Midbrain (tissue), 1 donor: ENCODE measurements at regions not wholly inside any gene's neighbourhood (a gene's known extent, or its start where the extent isn't known, plus 50 kb on each side); places are given as distances from the start of the nearest gene placed in this dataset.
A peak's percentile ranks its signal among the peaks of the same experiment; 100 is the strongest.

ENCODE experiments used
- DNase-seq: peaks from one replicate; lab custom pipeline; 2025; lab: John Stamatoyannopoulos, UW

DNA sequence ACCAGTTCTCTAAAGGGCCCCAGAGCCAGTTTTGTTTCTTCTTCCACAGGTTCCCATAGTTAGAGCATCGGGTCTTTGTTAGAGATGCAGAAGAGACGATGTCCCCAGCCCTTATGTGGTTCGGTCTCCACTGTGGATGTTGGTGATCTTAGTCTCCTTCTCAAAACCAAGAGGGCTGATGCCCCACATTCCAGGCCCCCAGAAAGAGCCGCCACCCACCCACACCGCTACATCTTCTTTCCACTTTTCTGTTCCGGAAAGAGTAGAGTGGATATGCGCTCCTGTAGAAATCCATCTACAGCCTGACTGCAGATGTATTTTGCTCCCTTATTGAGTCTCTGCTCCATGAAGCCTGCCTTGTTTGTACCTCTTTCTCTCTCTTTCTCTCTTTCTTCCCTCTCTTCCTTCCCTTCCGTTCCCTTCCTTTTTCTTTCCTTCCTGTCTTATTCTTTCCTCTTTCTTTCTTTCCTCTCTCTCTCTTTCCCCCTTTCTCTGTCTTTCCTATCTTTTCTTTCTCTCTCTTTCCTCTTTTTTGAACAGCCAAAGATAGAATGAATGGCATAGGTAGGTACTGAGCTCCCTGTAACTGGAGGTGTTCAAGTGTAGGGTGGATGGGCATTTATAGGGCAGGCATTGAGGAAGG lies 224.3 kb downstream of the SEC14L1 start:
- no peak for DNase-seq

DNA sequence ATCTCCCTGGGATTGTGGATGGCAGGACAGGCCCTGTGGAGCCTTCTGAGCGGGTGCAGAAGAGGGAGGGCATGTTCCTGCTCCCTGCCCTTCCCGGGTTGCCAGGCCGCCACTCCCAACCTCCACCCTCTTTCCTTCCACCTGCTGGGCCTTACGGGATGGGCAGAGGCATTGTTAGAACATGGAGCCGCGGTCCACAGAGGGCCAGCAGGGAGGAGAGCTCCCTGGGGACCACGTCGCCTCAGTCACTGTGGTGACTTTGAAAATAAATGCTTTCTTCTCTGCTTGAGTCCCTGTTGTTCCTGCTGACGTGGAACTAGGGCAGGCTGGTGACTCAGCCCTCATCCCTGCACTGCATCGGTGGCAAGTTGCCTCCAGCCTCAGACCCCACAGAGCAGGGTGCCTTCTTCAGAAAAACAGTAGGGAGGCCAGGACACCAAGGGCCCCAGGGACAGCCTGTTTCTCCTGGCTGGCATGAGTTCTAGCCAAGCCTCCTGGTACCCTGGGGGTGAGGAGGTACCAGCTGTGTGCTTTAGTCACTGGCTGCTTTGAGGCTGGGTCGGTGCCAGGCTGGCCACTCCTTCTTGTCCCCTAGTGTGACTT lies 224.9 kb downstream of the SEC14L1 start:
- DNase-seq, result no peak

DNA sequence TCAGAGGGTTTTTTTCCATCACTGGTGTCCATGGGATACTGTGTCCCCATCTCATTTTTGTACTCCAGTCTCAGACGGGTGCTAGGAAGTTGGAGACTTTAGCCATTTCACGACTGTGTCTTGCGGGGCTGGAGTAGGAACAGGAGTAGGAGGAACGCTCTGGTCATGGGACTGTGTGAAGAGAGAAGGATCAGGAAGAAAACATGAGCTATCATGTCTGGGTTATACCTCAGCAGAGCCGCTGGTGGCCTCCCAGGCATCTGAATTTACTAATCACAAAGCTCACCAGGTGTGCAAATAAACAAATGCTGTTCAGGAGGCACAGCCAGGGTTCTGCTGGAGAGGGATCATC lies 225.4 kb downstream of the SEC14L1 start:
- DNase-seq, result no peak

DNA sequence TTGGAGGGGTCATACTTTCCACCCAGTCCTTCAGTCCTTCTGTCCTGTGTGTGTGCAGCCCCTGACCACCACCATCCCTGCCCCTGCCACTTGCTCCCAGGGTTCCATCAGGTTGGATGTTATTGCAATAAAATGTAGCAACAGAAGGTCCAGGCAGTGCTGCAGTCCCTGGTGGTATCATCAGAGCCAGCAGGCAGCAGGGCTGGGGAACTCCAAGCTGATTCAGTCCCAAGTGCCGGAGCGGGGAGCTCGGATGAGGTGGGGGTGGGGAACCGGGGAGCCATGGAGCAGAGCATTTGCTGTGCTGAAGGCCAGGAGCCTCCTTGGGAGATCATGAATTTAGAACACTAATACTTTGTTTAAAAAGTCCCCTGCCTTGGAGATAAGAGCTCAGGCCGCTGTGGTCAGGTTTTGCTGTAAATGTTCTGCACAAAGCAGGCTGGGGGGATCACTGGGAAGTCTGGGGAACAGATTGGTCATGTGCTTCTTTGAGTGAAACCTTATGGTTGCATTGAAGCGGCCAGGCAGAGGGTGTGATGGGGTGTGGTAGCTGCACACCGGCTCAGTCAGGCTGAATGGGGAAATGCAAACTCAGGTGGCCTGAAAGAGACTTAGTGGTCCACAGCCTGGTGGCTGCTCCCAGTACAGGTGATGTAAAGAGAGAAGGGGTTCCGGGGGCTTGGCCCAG lies 225.9 kb downstream of the SEC14L1 start:
- no peak for DNase-seq

DNA sequence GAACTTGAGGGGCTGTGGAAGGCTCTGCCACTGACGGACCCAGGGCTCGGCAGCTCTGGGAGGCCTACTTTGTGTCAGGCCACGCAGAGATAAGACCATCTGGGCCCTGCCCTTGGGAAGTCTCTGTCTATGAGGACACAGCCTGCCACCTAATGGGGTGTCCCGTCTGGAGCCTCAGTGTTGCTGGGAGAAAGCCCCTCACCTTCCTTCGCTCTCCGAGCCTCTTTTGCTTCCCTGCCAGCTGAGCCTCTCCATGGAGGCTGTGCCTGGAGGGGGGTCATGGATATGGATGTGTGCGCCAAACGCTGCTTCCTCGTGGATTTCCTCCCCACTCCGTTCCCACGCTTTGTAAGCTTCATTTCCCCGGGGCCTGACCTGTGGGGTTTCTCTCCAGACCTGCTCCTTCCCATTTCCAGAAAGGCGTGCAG lies 228.8 kb downstream of the SEC14L1 start:
- no peak for DNase-seq

DNA sequence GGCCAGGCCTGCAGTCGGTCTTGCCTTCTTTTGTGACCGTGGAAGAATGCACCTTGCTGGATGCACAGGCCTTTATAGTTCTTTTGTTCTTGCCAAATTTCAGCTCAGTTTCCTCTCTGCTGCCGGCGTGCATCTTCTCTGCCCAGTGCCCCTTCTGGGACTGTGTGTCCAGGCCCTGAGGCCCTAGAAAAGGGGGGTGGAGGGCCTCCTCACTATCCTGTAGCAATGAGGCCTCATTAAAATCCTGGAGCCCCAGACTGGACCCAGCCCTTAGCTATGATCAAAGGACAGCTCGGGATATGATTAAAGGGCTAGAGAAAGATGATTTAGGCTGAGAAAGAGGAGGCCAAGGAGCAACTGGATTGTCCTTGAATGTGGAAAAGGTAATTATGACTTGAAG lies 229.8 kb downstream of the SEC14L1 start:
- no peak for DNase-seq

DNA sequence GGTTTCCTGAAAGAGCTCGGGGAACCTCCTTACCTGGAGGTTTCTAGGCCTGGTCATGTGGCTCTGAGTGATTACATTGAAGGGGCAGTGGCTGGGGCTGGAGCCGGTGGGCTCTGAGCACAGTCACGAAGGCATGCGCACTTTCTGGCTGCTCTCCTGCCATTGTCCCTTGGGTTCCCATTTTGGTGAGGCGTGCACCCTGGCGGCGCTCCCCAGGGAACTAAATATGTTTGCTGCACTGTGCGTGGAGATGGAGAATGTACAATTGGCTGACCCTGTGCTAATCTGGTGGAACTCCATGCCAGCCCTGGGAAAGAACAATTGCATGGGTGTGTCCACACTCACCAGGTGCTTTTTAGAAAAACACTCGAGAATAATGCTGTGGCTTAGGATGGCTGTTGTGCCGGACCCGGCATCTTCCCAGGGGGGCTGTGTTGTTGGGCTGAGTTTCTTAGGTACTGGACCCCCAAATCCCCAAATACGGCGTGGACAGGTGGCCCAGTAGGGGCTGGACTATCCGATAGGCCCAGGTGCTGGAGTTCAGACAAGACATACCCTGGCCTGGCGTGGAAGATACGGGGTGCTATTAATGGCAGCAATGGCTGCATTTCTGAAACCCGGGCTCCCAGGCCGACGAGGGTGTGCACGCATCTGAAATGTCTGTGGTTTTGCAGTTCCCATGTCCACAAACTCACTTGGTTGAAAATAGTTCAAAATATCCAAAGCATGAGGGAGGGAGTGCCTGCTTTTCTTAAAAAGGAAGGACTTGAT lies 230.5 kb downstream of the SEC14L1 start:
- no peak for DNase-seq

DNA sequence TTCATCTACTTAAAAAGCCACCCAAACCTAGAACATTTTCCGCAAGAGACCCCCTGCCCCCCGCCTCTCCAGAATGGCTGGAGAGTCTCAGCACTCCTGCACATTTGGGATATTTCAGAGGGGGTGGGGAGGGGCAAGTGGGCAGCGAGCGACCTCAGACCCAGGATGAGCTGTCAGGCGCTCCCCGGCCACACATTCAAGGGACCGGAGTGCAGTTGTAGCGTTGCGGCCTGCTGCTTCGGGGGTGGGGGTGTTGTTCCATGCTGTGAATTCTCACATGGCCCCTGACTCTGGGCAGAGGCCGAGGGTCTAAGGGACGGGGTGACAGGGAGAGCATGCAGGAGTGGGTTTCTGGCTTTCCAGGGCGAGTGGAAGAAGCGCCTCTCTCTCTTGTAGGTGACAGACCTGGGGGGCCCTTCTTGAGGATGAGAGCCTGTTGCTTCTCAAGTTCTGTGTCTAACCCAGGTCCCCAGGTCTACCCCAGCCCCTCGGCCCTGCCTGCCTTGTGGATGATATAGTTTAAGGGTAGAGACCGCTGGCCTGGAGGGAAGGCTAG lies 231.2 kb downstream of the SEC14L1 start:
- DNase-seq, result no peak

DNA sequence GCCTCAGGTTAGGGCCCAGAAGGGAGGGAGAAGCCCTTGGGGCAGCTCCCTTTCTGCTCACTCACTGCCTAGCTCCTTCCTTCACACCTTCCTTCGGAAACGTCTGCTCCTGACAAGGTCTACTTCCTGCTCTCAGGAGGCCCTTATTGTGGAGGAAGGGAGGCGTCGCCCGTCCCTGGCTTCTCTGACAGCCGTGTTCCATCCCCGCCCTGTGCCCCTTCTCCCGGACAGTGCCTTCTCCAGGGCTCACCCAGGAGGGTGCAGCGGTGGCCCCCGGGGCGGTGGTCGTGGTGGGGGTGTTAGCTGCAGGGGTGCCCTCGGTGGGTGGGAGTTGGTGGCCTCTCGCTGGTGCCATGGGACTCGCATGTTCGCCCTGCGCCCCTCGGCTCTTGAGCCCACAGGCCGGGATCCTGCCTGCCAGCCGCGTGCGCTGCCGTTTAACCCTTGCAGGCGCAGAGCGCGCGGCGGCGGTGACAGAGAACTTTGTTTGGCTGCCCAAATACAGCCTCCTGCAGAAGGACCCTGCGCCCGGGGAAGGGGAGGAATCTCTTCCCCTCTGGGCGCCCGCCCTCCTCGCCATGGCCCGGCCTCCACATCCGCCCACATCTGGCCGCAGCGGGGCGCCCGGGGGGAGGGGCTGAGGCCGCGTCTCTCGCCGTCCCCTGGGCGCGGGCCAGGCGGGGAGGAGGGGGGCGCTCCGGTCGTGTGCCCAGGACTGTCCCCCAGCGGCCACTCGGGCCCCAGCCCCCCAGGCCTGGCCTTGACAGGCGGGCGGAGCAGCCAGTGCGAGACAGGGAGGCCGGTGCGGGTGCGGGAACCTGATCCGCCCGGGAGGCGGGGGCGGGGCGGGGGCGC lies 231.9 kb downstream of the SEC14L1 start:
- peak; percentile 45 for DNase-seq

DNA sequence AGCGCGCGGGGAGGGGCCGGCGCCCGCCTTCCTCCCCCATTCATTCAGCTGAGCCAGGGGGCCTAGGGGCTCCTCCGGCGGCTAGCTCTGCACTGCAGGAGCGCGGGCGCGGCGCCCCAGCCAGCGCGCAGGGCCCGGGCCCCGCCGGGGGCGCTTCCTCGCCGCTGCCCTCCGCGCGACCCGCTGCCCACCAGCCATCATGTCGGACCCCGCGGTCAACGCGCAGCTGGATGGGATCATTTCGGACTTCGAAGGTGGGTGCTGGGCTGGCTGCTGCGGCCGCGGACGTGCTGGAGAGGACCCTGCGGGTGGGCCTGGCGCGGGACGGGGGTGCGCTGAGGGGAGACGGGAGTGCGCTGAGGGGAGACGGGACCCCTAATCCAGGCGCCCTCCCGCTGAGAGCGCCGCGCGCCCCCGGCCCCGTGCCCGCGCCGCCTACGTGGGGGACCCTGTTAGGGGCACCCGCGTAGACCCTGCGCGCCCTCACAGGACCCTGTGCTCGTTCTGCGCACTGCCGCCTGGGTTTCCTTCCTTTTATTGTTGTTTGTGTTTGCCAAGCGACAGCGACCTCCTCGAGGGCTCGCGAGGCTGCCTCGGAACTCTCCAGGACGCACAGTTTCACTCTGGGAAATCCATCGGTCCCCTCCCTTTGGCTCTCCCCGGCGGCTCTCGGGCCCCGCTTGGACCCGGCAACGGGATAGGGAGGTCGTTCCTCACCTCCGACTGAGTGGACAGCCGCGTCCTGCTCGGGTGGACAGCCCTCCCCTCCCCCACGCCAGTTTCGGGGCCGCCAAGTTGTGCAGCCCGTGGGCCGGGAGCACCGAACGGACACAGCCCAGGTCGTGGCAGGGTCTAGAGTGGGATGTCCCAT lies 232.8 kb downstream of the SEC14L1 start:
- no peak for DNase-seq

DNA sequence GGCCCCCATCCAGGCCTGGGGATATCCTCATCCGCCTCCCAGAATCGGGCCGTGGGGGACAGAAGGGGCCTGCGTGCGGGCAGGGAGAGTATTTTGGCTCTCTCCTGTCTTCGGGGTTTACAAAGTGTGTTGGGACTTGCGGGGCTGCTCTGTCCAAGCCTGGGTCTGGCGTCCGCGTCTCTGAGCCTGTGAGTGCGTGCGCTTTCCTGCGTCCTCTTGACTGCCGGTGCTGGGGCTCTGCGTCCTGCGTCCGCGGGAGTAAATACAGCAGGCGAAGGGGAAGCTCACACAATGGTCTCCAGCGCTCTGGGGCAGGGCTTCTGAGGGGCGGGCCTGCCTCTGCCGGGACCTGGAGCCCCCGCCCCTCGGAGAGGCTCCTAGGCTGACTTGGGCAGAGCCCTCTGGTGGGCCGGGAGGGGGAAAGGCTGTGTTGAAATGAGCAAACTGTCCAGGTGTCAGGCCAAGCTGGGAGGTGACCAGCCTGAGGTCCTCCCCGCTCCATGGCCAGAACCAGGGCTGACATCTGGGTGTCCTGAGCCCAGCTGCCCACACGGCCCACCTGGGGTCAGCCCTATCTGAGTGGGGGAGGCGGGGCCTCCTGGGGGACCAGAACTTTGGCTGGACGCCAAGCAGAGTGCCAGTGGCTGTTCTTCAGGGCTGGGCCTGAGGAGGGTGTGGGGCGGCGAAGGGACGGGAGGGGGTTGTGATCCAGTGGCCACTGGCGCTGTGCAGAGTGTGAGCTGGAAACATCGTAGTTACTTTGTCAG lies 233.6 kb downstream of the SEC14L1 start:
- DNase-seq, result peak; percentile 30

DNA sequence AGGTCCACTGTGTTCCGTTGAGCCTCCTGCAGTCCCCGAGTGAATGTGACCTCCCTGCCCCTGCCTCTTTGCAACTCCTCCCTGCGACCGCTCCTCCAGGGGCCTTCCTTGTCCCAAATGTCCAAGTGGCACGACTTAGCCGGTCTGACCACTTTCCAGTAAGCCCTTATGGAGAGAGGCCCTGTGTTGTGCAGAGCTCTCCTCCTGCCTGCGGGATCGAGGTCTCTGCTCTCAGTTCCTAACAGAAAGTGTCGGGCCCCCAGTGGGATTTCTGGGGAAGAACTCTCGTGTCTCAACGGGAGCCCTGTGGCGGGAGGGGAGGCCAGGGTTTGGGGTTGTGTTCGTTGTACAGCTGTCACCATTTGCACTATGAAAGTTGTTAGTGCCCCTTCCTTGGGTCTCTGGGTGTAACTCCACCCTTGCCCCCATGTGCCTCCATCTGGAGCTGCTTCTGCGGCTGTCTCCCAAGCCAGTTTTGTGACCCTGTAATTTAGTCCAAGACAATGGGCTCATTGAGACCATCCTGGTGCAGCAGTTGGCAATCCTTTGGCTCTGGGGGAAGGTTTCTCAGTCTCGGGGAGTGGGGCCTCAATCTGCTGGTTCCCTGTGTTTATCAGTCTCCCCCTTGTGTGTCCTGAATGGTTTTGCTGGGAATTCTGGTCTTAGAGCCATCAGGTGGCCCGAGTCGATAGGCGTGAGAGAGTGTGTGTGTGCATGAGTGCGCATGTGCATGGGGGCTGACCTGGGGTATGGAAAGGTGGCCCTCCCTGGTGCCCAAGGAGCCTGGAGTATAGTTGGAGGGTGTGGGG lies 234.5 kb downstream of the SEC14L1 start:
- DNase-seq, result no peak

DNA sequence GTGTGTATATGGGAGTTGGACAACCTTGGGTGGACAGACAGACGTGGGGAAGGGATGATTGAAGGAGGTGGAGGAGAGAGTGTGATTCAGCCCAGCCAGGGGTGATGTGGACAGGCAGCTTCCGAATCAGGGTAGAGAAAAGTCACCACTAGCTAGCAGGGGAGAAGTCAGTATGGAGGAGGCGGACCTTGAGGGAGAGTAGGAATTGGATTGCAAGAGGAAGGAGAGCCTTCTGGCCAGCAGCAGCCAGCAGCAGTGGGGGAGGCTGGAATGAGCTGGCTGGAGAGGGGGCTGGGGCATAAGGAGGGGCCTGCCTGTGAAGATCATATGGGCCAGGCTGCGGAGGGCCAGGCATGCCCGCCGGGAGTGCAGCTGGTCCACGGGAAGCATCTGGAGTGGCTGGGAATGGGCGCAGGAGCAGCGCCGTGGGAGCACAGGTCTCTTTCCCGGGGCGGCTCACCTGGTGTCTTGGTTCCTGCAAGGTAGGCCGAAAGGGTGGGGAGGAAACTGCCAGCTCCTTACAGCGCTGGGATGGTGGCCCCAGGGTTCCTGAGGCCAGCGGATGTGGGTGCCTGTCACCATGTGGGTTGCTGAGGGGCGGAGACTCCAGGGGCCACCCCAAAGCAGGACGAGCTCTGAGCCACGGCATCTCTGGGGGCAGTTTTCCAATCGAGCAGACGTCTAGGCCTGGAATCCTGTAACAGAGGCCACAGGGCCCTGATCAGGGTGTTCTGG lies 235.3 kb downstream of the SEC14L1 start:
- DNase-seq, result no peak

DNA sequence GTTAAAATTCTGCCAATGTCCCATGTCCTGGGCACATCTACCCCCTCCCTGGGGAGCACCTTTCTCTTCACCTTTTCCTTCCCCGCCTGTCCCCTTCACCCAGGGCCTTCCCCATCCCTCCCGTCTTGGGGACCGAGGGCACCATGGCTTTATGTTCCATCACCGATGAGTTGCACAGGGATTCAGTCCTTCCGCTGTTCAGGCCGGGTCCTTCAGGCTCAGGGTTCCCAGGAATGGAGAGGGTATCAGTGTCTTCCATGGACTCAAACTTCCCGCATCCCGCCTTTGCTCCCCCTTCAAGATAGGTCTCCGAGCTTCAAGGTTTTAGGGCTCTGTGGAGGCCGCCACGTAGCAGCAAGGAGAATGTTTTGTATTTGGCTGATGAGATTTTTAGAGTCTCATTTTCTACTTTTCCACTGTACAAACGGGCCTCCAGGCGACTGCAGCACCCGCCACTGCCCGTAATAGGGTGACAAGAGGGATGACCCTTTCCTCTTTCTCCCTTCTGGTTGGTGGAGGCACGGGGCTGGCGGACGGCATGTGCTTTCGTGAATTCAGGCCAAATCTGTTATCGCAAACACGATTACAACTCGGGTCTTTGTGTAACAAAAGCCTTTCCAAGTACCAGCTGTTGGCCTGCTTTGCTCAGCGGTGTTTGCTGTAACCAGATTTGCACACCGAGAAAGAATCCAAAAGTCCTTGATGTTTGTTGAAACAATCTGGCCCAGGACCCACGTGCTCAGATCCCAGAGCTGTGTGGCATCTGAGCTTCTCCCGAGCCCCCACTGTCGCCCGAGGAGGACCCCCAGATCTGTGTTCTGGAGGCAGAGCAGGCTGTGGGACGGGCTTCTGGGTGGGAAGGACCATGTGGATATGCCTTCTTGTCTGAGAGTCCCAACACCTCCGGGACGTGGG lies 236.3 kb downstream of the SEC14L1 start:
- no peak for DNase-seq

DNA sequence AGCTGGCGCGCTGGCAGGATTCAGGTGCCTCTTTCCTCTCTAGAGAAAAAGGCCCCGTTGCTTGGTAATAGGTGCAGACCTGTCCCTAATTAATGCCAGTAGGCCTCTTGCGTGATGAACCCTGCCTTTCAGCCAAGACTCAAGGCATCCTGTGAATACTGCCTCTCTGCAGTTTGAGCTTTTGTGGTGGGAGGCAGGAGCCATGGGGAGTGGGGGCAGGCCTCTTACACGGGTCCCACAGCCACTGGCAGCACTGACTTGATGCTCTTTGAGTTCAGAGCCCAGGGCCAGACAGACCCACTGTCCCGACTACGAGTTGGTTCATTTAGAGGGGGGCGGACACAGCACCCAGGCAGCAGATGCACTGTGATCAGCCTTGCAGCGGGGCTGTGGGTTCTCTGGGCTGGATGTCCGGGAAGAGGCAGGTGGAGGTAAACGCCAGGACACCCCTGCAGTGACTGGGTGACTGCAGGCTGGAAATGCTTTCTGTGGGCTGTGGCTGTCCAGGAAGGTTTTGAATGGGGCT lies 237.0 kb downstream of the SEC14L1 start:
- DNase-seq, result no peak

DNA sequence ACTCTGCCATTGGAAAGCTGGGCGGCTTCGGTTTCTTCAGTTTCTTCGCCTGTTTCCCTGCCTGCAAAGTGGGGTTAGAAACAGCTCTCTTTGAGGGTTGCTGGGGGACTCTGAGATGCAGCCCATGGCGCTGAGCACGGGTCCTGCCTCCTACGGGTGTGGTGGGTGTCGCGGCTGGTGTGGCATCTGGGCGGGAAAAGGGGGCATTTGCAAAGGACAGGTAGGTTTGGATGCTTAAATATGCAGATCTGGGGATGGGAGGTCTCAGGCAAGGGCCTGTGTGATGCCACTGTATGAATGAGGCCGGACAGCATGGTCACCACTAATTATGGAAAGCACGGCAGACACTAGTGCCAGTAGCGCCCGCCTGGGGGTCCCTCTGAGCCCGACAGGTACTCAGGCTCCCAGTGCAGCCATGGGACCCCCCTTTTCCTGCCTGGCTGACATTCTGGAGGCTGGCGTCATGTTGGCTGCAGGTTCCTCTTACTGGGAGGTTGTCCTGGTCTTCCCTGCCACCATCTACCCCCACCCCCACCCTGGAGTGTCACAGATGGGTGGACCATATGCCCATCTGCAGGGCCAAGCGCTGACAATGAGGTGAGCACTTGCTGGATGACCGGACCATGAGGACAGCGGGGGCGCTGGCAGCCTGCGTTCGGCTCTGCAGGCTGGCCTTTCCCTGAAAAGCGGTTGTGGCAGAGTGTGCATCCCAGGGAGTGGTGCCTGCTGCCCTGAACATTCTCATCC lies 237.7 kb downstream of the SEC14L1 start:
- DNase-seq, result no peak
